ENCODE measurements at regions not wholly inside any gene's neighbourhood (a gene's known extent, or its start where the extent isn't known, plus 50 kb on each side); places are given as distances from the start of the nearest gene placed in this dataset.

GRCh38 chr9:118595719-118596305 is 773.4 kb downstream of the BRINP1 start:
- no peaks in the 10 kb centered on the region for H3K27me3 ChIP-seq (ENCODE audit: control insufficient read depth, insufficient read depth, low read length)
- no peak overlapping the region for H3K4me3 ChIP-seq (ENCODE audit: low read depth, low read length)
- H3K9me3 ChIP-seq (ENCODE audit: control insufficient read depth, insufficient read depth, low read length): no peaks in the 10 kb centered on the region
- H3K36me3 ChIP-seq (ENCODE audit: control insufficient read depth, insufficient read depth, low read length): no peaks in the 10 kb centered on the region
- H3K27ac ChIP-seq (ENCODE audit: low read depth, low read length): no peak overlapping the region
- H3K4me1 ChIP-seq (ENCODE audit: control insufficient read depth, insufficient read depth, low read length): no peaks in the 10 kb centered on the region
- no peak overlapping the region for H3K9ac ChIP-seq (ENCODE audit: low read depth, low read length)

- Histone ChIP-seq H3K9me3 (ENCODE audit: control insufficient read depth, insufficient read depth, low read length) (no peaks in the 10 kb centered on the region), H3K27ac (ENCODE audit: low read depth, low read length) (no peak overlapping the region), H3K27me3 (ENCODE audit: control insufficient read depth, insufficient read depth, low read length) (no peaks in the 10 kb centered on the region), H3K9ac (ENCODE audit: low read depth, low read length) (no peak overlapping the region), H3K4me3 (ENCODE audit: low read depth, low read length) (no peak overlapping the region), H3K4me1 (ENCODE audit: control insufficient read depth, insufficient read depth, low read length) (no peaks in the 10 kb centered on the region), H3K36me3 (ENCODE audit: control insufficient read depth, insufficient read depth, low read length) (no peaks in the 10 kb centered on the region)
These were observed 772.7 kb downstream of the BRINP1 start for GRCh38 chr9:118596374-118597015.

- H3K36me3 ChIP-seq (ENCODE audit: control insufficient read depth, insufficient read depth, low read length): no peaks in the 10 kb centered on the region
- no peaks in the 10 kb centered on the region for H3K4me1 ChIP-seq (ENCODE audit: control insufficient read depth, insufficient read depth, low read length)
- H3K27me3 ChIP-seq (ENCODE audit: control insufficient read depth, insufficient read depth, low read length): no peaks in the 10 kb centered on the region
- no peak overlapping the region for H3K9ac ChIP-seq (ENCODE audit: low read depth, low read length)
- no peaks in the 10 kb centered on the region for H3K9me3 ChIP-seq (ENCODE audit: control insufficient read depth, insufficient read depth, low read length)
- no peak overlapping the region for H3K27ac ChIP-seq (ENCODE audit: low read depth, low read length)
- H3K4me3 ChIP-seq (ENCODE audit: low read depth, low read length): no peak overlapping the region
These were observed 762.6 kb downstream of the BRINP1 start for GRCh38 chr9:118606668-118607067.

GRCh38 chr9:118609355-118610044 is 759.7 kb downstream of the BRINP1 start:
- no peak overlapping the region for H3K9ac ChIP-seq (ENCODE audit: low read depth, low read length)
- no peak overlapping the region for H3K4me3 ChIP-seq (ENCODE audit: low read depth, low read length)
- H3K27ac ChIP-seq (ENCODE audit: low read depth, low read length): no peak overlapping the region
- no peaks in the 10 kb centered on the region for H3K9me3 ChIP-seq (ENCODE audit: control insufficient read depth, insufficient read depth, low read length)
- no peaks in the 10 kb centered on the region for H3K36me3 ChIP-seq (ENCODE audit: control insufficient read depth, insufficient read depth, low read length)
- no peaks in the 10 kb centered on the region for H3K27me3 ChIP-seq (ENCODE audit: control insufficient read depth, insufficient read depth, low read length)
- H3K4me1 ChIP-seq (ENCODE audit: control insufficient read depth, insufficient read depth, low read length): no peaks in the 10 kb centered on the region

GRCh38 chr9:118612201-118612600 is 757.0 kb downstream of the BRINP1 start:
- Histone ChIP-seq H3K9me3 (ENCODE audit: control insufficient read depth, insufficient read depth, low read length) (no peaks in the 10 kb centered on the region), H3K4me3 (ENCODE audit: low read depth, low read length) (no peak overlapping the region), H3K36me3 (ENCODE audit: control insufficient read depth, insufficient read depth, low read length) (no peaks in the 10 kb centered on the region), H3K9ac (ENCODE audit: low read depth, low read length) (no peak overlapping the region), H3K27me3 (ENCODE audit: control insufficient read depth, insufficient read depth, low read length) (no peaks in the 10 kb centered on the region), H3K4me1 (ENCODE audit: control insufficient read depth, insufficient read depth, low read length) (no peaks in the 10 kb centered on the region), H3K27ac (ENCODE audit: low read depth, low read length) (no peak overlapping the region)

GRCh38 chr9:118613996-118614395 is 755.2 kb downstream of the BRINP1 start:
- Histone ChIP-seq H3K4me3 (ENCODE audit: low read depth, low read length) (no peak overlapping the region), H3K4me1 (ENCODE audit: control insufficient read depth, insufficient read depth, low read length) (no peaks in the 10 kb centered on the region), H3K27me3 (ENCODE audit: control insufficient read depth, insufficient read depth, low read length) (no peaks in the 10 kb centered on the region), H3K9ac (ENCODE audit: low read depth, low read length) (no peak overlapping the region), H3K27ac (ENCODE audit: low read depth, low read length) (no peak overlapping the region), H3K36me3 (ENCODE audit: control insufficient read depth, insufficient read depth, low read length) (no peaks in the 10 kb centered on the region), H3K9me3 (ENCODE audit: control insufficient read depth, insufficient read depth, low read length) (no peaks in the 10 kb centered on the region)

GRCh38 chr9:118618084-118618483 is 751.2 kb downstream of the BRINP1 start:
- Histone ChIP-seq H3K9ac (ENCODE audit: low read depth, low read length) (no peak overlapping the region), H3K4me1 (ENCODE audit: control insufficient read depth, insufficient read depth, low read length) (no peaks in the 10 kb centered on the region)

GRCh38 chr9:118618849-118619248 is 750.4 kb downstream of the BRINP1 start:
- H3K27me3 ChIP-seq (ENCODE audit: control insufficient read depth, insufficient read depth, low read length): no peaks in the 10 kb centered on the region
- H3K4me1 ChIP-seq (ENCODE audit: control insufficient read depth, insufficient read depth, low read length): no peaks in the 10 kb centered on the region
- H3K9ac ChIP-seq (ENCODE audit: low read depth, low read length): no peak overlapping the region
- no peak overlapping the region for H3K4me3 ChIP-seq (ENCODE audit: low read depth, low read length)
- H3K9me3 ChIP-seq (ENCODE audit: control insufficient read depth, insufficient read depth, low read length): no peaks in the 10 kb centered on the region
- no peak overlapping the region for H3K27ac ChIP-seq (ENCODE audit: low read depth, low read length)
- H3K36me3 ChIP-seq (ENCODE audit: control insufficient read depth, insufficient read depth, low read length): no peaks in the 10 kb centered on the region

More at GRCh38 chr9:118618084-118618483, 751.2 kb downstream of the BRINP1 start:
- no peaks in the 10 kb centered on the region for H3K27me3 ChIP-seq (ENCODE audit: control insufficient read depth, insufficient read depth, low read length)
- no peak overlapping the region for H3K27ac ChIP-seq (ENCODE audit: low read depth, low read length)
- no peaks in the 10 kb centered on the region for H3K36me3 ChIP-seq (ENCODE audit: control insufficient read depth, insufficient read depth, low read length)
- H3K9me3 ChIP-seq (ENCODE audit: control insufficient read depth, insufficient read depth, low read length): no peaks in the 10 kb centered on the region
- H3K4me3 ChIP-seq (ENCODE audit: low read depth, low read length): no peak overlapping the region

- Histone ChIP-seq H3K27ac (ENCODE audit: low read depth, low read length) (no peak overlapping the region), H3K4me3 (ENCODE audit: low read depth, low read length) (no peak overlapping the region), H3K4me1 (ENCODE audit: control insufficient read depth, insufficient read depth, low read length) (no peaks in the 10 kb centered on the region), H3K9me3 (ENCODE audit: control insufficient read depth, insufficient read depth, low read length) (no peaks in the 10 kb centered on the region), H3K27me3 (ENCODE audit: control insufficient read depth, insufficient read depth, low read length) (no peaks in the 10 kb centered on the region), H3K9ac (ENCODE audit: low read depth, low read length) (no peak overlapping the region), H3K36me3 (ENCODE audit: control insufficient read depth, insufficient read depth, low read length) (no peaks in the 10 kb centered on the region)
These were observed 744.6 kb downstream of the BRINP1 start for GRCh38 chr9:118624608-118625007.

GRCh38 chr9:118630079-118630478 is 739.2 kb downstream of the BRINP1 start:
- Histone ChIP-seq H3K9me3 (ENCODE audit: control insufficient read depth, insufficient read depth, low read length) (peaks cover 4% of the 10 kb centered on the region; the same call in 1 of the 2 replicates), H3K27ac (ENCODE audit: low read depth, low read length) (no peak overlapping the region), H3K4me3 (ENCODE audit: low read depth, low read length) (no peak overlapping the region), H3K27me3 (ENCODE audit: control insufficient read depth, insufficient read depth, low read length) (no peaks in the 10 kb centered on the region), H3K9ac (ENCODE audit: low read depth, low read length) (no peak overlapping the region), H3K4me1 (ENCODE audit: control insufficient read depth, insufficient read depth, low read length) (no peaks in the 10 kb centered on the region), H3K36me3 (ENCODE audit: control insufficient read depth, insufficient read depth, low read length) (no peaks in the 10 kb centered on the region)

- no peaks in the 10 kb centered on the region for H3K4me1 ChIP-seq (ENCODE audit: control insufficient read depth, insufficient read depth, low read length)
- H3K27me3 ChIP-seq (ENCODE audit: control insufficient read depth, insufficient read depth, low read length): no peaks in the 10 kb centered on the region
- no peaks in the 10 kb centered on the region for H3K36me3 ChIP-seq (ENCODE audit: control insufficient read depth, insufficient read depth, low read length)
- no peak overlapping the region for H3K4me3 ChIP-seq (ENCODE audit: low read depth, low read length)
- no peak overlapping the region for H3K9ac ChIP-seq (ENCODE audit: low read depth, low read length)
- H3K27ac ChIP-seq (ENCODE audit: low read depth, low read length): no peak overlapping the region
- H3K9me3 ChIP-seq (ENCODE audit: control insufficient read depth, insufficient read depth, low read length): peaks cover 4% of the 10 kb centered on the region; the same call in 1 of the 2 replicates
These were observed 738.2 kb downstream of the BRINP1 start for GRCh38 chr9:118630931-118631595.
